Left lobe of liver (tissue), 2 donors: ENCODE measurements at regions not wholly inside any gene's neighbourhood (a gene's known extent, or its start where the extent isn't known, plus 50 kb on each side); places are given as distances from the start of the nearest gene placed in this dataset.
"Not testable (repeated sequence)": the region's sequence is repeated elsewhere in the genome, so short reads cannot be mapped to it uniquely, and the experiment has no call there.

Experiments
- ATAC-seq: fragments of 200-7000 bp; cut with Tn5 transposase; one replicate; pipeline ENCODE4 v1.9.1; 2020; ENCODE audit warnings: mild to moderate bottlenecking, moderate library complexity
- DNase-seq: peaks from one replicate; pipeline ENCODE4 v3.0.0-alpha.2; 2020; ENCODE audit warnings: low spot score
- donor health status: DM: no; HTN: no; CAD: no; lungs with moderate emphysema.
- donor health status: DM: no; HTN: yes; CAD: no.

DNA sequence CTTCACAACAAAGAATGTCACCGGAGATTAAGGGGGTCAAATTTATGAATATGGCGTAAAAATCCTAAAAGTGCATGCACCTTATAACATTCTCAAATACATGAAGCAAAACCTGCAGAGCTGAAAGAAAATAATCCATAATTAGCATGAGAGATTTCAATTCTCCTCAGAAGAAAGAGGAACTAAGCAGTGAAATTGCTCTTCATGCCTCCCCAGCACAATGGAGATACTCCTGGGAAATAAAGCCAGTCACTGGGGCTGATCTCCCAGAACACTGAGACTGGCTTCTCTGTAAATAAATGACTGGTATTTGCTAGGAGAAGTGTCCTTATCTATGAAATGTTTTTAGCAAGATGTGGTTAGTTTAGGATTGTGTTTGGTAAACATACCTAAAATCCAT is 68.1 kb downstream of the GOLGA6L6 start:
- not testable (repeated sequence) for ATAC-seq

DNA sequence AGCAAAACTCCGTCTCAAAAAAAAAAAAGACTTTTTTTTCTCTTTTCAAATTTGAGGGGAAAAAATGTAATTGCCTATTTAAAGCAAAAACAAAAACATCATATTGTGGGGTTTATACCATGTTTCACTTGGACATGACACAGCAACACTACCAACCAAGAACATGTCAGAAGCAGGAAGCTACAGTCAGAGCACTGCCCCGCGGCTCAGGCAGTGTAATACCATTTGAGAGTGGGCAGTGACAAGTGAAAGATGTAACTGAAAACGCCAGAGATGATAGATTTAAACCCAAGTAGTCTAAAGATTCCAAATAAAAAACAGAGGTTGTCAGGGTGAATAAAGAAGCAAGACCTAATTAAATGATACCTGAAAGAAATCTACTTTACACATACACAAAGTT is 68.6 kb downstream of the GOLGA6L6 start:
- not testable (repeated sequence) for DNase-seq, ATAC-seq

More for the DNA sequence above, 68.1 kb downstream of the GOLGA6L6 start:
- not testable (repeated sequence) for DNase-seq

- DNase-seq, ATAC-seq: not testable (repeated sequence)
These were observed 70.8 kb downstream of the GOLGA6L6 start for GRCh38 chr15:20470810-20471209.

GRCh38 chr15:20441138-20441537 is 100.5 kb downstream of the GOLGA6L6 start:
- not testable (repeated sequence) for ATAC-seq, DNase-seq

DNA sequence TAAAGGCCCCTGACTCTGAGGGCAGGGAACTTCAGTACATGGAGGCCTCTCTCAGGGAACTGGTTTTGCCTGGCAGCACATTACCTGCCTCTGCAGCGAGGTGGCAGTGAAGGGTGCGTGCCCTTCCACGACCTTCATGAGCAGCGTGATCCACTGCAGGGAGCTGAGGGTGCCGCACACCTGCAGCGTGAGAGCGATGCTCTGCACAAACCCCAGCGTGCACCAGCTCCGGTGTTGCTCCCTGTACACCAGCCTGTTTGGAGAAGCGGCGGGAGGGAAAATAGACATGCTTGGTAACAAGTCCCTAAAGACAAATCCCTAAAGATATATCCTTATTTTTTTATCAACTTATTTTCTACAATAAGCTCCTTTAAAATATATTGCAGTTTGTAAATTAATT is 101.2 kb downstream of the GOLGA6L6 start:
- DNase-seq, ATAC-seq: not testable (repeated sequence)

GRCh38 chr15:20439111-20439510 is 102.5 kb downstream of the GOLGA6L6 start:
- DNase-seq = not testable (repeated sequence)

DNA sequence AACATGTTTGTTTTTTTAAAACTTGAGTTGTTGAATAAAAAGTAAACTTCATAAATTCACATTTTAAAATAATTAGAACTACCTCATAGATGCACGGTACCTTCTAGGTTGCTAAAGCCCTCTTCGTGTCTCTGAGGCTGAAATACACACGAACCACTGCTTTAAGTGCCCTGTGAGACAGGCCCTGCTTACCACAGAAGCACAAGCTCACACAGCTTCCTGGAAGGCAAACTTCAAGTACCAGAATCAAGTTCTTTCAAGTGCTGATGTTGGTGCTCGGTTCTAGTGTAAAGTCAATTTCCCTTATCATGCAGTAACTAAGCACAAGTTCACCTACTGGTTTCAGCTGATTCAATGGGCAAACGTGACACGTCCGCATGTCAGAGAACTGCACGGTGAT is 103.3 kb downstream of the GOLGA6L6 start:
- not testable (repeated sequence) for ATAC-seq, DNase-seq

More at GRCh38 chr15:20439111-20439510, 102.5 kb downstream of the GOLGA6L6 start:
- ATAC-seq = not testable (repeated sequence)

DNA sequence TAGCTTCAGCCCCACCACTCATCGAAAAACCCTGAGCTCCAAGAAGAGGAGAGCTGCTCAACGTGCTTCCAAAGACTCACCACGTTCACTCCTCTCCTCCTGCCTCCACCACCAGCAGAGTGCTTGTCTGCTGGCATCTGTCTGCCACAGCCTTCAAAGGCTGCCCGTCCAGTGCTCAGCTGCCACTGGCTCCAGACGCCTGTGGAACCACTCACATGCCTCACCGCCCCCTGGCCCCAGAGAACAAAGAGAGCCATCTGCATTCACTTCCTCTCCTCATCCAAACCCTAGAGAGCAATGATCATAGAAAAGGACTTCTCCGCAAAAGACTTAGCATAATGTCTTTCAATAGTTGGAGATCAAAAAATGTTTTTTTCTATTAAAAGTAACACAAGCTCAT is 108.1 kb downstream of the GOLGA6L6 start:
- not testable (repeated sequence) for DNase-seq, ATAC-seq

GRCh38 chr15:20430495-20430894 is 111.1 kb downstream of the GOLGA6L6 start:
- peak; percentile 97 for ATAC-seq
- DNase-seq = not testable (repeated sequence)

GRCh38 chr15:20420710-20421109 is 120.9 kb downstream of the GOLGA6L6 start:
- DNase-seq, ATAC-seq: not testable (repeated sequence)

DNA sequence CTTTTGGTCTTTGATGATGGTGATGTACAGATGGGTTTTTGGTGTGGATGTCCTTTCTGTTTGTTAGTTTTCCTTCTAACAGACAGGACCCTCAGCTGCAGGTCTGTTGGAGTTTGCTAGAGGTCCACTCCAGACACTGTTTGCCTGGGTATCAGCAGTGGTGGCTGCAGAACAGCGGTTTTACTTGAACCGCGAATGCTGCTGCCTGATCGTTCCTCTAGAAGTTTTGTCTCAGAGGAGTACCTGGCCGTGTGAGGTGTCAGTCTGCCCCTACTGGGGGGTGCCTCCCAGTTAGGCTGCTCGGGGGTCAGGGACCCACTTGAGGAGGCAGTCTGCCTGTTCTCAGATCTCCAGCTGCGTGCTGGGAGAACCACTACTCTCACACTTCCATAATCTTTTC is 125.0 kb downstream of the GOLGA6L6 start:
- not testable (repeated sequence) for DNase-seq, ATAC-seq

DNA sequence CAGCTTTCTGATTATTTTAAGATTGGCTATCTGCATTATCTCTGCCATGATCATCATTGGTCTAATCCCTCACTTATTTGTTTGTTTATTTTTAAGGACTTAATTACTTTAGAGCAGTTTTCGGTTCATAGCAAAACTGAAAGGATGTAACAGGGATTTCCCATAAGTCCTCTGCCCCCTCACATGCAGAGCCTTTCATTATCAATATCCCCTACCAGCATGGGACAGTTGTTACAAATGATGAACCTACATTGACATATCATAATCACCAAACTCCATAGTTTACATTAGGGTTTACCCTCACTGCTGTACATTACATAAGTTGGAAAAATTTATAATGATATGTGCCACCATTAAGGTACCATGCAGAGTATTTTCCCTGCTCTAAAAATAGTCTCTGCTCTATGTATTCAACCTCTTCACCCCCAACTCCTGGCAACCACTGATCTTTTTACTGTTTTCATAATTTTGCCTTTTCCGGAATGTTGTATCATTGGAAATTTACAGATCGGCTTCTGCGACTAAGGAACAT is 131.9 kb downstream of the GOLGA6L6 start:
- ATAC-seq, DNase-seq: not testable (repeated sequence)

DNA sequence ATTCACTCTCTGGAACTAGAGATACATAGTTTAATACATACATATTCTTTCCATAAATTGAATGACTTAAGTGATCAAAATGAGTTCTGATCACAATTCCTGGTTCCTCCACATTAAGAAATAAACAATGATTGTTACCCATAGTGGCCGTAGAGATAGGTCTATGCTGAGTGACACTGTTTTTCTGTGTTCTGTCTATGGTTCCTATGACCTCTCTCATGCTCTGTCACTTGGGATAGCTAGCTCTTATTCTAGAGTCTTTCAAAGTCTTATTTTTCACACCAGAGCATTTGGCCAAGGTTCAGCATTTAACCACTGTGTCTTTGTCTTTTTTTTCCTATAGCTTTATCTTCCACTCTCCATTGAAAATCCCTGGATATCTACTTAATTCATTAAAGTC is 132.4 kb downstream of the GOLGA6L6 start:
- DNase-seq = no peak
- ATAC-seq = peak; percentile 14

GRCh38 chr15:20407553-20407952 is 134.0 kb downstream of the GOLGA6L6 start:
- ATAC-seq (no peak), DNase-seq (no peak)

DNA sequence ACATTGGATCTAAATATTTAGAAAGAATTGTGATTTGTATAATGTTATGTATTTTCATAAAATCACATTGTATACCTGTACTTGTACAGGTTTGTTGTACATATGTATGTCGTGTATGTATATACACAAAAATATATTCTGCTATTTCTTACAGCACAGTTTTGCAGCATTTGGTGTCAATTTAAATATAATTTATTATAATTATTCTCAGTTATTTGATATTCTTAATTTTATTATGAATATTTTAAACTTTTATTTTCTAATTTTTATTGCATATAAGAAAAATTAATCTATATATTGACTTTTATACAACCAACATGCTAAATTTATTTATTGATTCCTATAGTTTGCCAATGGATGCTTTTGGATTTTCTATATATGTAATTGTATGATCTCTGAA is 137.0 kb downstream of the GOLGA6L6 start:
- ATAC-seq, DNase-seq: not testable (repeated sequence)

DNA sequence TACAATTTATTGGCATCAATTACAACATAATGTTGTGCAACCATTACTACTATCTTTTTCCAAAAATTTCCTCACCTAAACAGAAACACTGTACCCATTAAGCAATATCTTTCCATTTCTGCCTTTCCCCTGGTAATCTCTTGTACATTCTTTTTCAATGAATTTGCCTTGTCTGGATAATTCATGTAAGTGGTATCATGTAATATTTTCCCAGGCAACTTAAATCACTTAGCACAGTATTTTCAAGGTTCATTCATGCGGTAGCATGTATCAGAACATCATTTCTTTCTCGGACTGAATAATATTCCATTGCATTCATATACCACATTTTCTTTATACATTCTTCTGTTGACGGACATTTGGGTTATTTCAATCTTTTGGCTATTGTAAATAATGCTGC is 139.0 kb downstream of the GOLGA6L6 start:
- DNase-seq, ATAC-seq: not testable (repeated sequence)

DNA sequence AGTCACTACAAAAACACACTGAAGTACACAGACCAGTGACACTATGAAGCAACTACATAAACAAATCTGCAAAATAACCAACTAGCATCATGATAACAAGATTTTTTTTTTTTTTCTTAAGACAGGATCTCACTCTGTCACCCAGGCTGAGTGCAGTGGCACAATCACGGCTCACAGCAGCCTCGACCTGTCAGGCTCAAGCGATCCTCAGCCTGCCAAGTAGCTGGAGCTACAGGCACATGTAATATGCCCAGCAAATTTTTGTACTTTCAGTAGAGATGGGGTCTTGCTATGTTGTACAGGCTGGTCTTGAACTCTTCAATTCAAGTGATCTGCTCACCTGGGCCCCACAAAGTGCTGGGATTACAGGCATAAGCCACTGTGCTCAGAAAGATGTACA is 140.5 kb downstream of the GOLGA6L6 start:
- not testable (repeated sequence) for DNase-seq, ATAC-seq

- ATAC-seq, DNase-seq: not testable (repeated sequence)
These were observed 142.9 kb downstream of the GOLGA6L6 start for GRCh38 chr15:20398680-20399079.

DNA sequence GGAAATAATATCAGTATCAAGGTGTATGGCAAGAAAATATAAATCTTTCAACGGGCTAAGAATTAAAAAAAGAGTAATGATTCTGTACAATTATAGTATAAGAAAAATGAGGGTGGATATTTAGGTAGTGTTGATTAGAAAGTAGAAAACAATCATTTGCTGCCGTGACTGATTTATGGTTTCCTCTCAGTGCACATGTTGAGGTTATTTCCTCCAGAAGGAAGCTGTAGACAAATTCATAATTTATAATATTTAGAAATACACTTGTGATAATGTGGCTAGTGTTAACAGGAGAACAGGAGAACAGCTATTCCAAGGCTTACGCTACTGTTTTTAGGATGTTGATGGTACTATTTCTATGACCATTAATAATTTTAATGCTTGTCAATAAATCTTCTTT is 153.4 kb downstream of the GOLGA6L6 start:
- not testable (repeated sequence) for DNase-seq, ATAC-seq

GRCh38 chr15:20386198-20386597 is 155.4 kb downstream of the GOLGA6L6 start:
- peak; percentile 34 for ATAC-seq
- no peak for DNase-seq

DNA sequence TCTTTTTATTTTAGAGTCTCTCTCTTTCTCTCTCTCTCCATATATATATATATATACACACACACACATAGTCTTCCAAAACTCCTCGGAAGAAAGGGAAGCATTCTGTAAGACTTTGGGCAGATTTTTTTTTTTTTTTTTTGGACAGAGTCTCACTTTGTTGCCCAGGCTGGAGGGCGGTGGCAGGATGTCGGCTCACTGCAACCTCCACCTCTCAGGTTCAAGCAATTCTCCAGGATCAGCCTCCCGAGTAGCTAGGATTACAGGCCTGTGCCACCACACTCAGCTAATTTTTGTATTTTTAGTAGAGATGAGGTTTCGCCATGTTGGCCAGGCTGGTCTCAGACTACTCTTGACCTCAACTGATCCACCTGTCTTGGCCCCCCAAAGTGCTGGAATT is 161.4 kb downstream of the GOLGA6L6 start:
- DNase-seq, ATAC-seq: not testable (repeated sequence)

- DNase-seq = no peak
- ATAC-seq = no peak
These were observed 164.7 kb downstream of the GOLGA6L6 start for GRCh38 chr15:20376872-20377271.

DNA sequence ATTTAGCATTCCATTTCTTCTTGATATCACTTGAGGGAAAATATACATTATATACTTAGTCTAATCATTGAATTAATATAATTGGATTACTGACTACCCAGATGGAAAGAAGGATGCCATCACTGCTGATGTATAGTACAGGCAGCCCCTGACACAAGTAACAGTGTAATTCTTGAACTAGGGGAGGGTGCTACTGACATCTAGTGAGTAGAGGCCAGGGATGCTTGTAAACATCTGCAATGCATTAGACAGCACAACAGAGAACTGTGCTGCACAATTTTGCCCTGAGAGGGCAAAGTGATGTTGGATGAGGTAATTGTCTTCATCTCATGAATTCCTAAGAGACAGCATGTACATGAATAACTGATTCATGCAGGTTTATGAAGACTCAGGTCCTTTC is 169.2 kb downstream of the GOLGA6L6 start:
- not testable (repeated sequence) for ATAC-seq, DNase-seq
